CD1c-positive myeloid dendritic cell (primary cell): ENCODE measurements at regions not wholly inside any gene's neighbourhood (a gene's known extent, or its start where the extent isn't known, plus 50 kb on each side); places are given as distances from the start of the nearest gene placed in this dataset.

Experiments
- DNase-seq: peaks from one replicate; pipeline ENCODE4 v3.0.0-alpha.2; 2016; ENCODE audit errors: extremely low spot score

- no peak for DNase-seq
These were observed 206.1 kb downstream of the TLE3 start for GRCh38 chr15:69891606-69892005.

- no peak for DNase-seq
These were observed 205.4 kb downstream of the TLE3 start for GRCh38 chr15:69892351-69892750.

- DNase-seq: no peak
These were observed 204.6 kb downstream of the TLE3 start for GRCh38 chr15:69893086-69893485.

- no peak for DNase-seq
These were observed 203.9 kb downstream of the TLE3 start for GRCh38 chr15:69893863-69894262.

DNA sequence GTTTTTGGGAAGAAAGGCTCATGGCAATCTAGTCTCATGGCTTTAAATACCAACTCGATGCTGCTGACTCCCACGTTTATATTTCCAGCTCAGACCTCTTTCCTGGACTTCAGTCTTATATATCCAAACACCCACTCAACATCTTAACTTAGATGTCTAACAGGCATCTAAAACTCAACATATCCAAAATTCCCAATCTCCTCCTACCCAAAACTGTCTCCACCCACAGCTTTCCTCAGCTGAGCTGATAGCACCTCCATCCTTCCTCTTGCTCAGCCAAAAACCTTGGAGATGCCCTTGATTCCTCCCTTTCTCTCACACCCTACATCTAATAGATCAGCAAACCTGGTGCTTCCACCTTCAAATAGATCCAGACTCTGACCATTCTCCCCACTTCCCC is 202.5 kb downstream of the TLE3 start:
- no peak for DNase-seq

DNA sequence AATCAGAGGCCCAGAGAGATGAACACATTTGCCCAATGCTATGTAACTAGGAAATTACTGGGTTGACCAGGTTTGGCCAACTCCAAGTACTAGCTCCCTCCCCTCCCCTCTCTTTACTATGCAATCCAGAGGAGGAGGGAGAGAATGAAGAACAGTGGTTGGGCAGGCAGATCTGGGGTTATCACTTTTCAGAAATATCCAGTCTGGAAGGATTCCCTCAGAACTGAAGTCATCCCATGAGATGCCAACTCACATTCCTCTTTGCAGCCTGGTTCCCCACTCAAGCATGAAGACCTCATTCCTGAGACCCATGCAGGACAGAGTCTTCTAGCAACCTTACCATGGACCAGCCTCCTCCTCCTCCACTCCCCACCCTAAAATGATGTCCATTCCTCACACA is 201.1 kb downstream of the TLE3 start:
- no peak for DNase-seq

DNA sequence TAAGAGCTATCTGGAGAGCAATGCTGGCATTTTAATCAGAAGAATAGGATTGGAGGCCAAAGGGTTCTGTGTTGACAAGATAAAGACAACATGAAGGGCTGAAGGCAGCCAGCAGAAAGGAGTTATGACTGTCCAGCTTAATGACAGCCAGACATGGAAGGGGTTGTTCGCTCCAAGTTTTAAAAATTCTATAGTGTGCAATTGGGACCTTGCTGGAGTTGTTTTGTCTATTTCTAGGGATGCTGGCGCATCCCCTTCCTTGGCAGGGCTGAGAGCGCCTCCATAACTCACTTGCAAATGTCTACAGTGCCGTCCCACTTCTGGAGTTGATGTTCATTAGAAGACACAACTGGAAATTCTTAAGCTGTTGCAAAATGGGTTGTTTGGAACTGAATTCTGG is 200.7 kb downstream of the TLE3 start:
- DNase-seq: no peak

- DNase-seq: no peak
These were observed 200.1 kb downstream of the TLE3 start for GRCh38 chr15:69897471-69898237.

DNA sequence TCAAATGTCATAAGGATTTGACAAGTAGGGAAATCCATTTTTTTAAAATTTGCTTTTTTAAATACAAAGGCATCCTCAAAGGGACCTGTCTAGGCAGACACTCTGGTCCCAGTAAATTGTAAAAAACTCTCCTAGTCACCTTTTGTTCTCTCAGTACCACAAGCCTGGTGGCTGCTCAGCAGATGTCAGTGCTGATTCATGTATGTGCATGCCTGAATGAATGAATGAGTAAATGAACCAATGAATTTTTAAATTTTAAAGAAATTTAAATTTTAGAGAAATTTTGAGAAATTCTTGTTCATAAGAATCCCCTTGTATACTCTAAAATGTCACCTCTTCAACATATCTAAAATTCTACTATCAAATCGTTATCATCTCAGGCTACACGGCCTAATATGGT is 199.5 kb downstream of the TLE3 start:
- no peak for DNase-seq

DNA sequence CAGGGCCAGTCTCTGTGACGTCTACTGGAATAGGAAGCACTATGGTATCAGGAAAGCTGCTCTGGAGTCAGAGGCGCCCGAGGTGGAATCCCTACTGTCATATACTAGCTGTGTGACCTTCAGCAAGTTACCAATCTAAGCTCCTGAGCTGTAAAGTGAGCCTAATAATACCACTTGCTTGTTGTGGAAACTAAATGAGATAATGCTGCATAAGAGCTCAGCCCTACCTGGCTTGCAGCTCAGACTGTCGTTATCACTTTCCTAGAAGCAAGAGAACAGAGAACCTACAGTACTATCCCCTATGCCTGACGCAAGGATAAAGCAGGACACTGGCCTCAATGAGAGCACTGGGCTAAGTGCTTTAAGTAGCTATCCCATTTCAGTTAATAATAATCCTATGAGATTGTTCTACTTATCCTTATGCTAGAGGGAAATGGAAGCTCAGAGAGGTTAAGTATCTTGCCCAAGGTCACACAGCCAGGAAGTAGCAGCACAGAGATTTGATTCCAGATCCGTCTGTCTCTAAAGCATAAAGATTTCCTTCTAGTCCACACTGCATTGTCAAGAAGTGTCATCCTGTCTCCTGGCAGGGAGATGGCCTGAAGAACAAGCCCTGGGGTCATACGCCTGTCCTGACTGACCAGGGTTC is 195.2 kb downstream of the TLE3 start:
- no peak for DNase-seq

GRCh38 chr15:69903470-69904469 is 193.9 kb downstream of the TLE3 start:
- DNase-seq: no peak

DNA sequence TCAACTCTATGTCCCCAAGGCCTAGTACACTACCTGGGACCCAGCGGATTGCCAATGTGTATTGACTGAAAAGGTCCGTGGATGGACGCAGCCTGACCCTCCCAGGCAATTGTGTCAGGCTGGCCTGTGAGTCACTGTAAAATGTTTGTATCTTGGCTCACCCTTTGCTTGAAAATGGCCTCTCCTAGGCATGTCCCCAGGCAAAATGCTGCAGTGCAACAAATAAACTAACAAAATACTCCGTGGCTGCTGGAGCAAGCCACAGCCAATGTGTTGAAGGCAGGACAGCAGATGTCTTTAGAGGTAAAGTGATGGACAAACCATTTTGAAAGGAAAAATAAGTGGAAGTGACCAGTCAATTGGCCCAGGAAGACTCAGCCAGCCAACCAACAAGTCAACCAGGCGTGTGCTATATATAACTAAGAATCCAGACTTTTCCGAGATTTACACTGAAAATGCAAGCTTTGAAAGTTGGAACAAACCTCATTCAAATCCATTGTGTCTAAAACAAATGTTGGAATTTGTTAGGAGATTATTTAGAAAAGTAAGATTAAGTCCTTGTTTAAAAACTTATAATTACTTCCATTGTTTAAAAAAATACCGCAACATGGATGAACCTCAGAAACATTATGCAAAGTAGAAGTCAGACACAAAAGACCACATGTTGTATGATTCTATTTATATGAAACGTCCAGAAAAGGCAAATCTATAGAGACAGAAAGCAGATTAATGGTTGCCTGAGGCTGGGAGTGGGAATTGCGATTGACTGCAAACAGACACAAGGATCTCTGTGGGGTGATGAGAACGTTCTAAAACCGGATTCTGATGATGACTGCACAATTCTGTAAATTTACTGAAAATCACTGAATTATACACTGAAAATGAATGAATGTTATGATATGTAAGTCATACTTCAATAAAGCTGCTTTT is 191.2 kb downstream of the TLE3 start:
- DNase-seq: no peak

DNA sequence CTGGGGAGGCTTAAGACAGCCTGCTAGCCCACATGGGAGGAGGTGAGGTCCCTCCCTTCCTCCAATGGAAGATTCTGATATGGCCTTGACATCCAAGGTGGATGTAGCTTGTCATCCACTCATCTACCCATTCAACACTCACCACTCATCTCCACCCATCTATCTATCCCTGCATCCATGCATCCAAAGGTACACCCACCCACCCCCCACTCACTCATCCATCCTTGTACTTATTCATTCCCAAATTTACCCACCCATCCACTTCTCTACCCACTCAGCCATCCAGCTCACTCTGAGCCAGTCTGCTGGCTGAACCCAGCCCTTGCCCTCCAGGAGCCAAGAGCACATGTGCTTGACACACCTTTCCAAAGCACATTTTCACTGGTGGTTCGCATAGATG is 189.7 kb downstream of the TLE3 start:
- no peak for DNase-seq

DNA sequence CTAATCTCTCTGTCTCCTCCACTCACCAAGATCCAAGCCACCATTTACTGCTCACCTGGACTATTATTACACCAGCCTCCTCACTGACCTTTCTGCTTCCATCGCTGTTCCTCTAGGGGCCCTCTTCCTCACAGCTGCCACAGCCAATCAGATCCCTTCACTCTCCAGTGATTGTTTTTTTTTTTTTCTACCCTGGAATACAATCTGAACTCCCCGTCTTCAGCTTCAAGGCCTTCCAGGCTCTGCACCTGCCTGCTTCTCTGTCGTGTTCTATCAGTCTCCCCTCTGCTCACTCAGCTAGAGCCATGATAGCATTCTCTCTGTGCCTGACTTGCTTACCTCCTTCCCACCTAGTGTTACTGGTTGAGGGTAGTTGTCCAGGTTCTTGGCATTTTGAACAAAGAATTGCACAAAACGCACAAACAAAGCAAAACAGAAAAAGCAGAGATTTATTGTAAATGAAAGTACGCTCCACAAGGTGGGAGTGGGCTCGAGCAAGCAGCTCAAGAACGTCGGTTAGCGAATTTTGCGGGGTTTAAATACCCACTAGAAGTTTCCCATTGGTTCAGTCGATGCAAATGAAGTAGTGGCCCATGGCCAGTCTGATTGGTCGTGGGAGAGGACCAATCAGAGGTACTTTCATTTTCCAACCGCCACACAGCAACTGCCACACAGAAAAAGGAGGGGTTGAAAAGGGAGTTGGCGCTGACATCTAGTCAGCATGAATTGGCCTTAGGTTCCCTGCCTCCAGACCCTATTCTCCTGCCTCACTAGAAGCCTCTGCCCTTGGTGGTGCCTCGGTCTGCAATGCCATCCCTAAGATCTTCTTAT is 188.9 kb downstream of the TLE3 start:
- DNase-seq: no peak

GRCh38 chr15:69909719-69910444 is 187.8 kb downstream of the TLE3 start:
- no peak for DNase-seq

DNA sequence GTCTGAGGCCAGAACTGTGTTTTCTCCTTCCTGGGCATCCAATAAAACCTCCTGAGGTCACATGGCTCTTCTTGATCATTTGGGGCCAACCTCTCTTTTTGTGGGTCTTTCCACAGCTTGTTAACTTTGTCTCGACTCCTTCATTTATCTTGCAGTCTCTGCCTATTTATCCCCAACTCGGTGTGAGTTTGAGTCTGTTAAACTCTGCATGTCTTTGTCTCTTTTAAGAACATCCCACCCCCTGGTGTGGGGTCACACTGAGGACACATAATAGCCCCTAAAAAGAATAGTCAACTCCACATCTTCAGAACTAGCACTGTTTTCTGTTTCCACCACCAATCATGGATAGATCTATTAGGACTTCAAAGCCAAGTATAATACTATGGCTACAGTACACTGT is 187.2 kb downstream of the TLE3 start:
- DNase-seq: no peak

- no peak for DNase-seq
These were observed 185.6 kb downstream of the TLE3 start for GRCh38 chr15:69912116-69912515.

GRCh38 chr15:69914040-69914439 is 183.7 kb downstream of the TLE3 start:
- DNase-seq: no peak

DNA sequence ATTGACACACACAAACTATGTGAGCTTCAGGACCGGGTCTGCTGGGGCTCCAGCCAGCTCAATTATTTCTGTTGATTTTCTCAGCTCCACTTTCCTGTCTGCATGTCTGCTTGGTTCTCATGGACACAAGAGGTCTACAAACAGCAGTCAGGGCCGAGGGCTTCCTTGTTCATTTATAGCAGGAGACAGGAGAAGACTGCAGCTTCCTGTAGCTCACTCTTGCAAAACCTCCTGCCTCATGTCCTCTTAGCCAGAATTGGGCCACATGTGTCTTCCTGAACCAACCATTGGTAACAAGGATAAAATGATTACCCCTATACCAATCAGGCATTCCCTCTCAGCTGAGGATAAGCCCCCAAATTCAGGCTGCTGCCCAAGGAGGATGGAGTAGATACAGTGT is 182.8 kb downstream of the TLE3 start:
- DNase-seq: no peak
